Stomach (tissue), 8 donors: ENCODE measurements at regions not wholly inside any gene's neighbourhood (a gene's known extent, or its start where the extent isn't known, plus 50 kb on each side); places are given as distances from the start of the nearest gene placed in this dataset.

Experiments
- DNase-seq, 2 donors: peaks; one replicate each; pipeline versions ENCODE4 v3.0.0 to v3.0.0-alpha.2; 2013 to 2019
- H3K27ac ChIP-seq, 5 donors: fragments of 200-600 bp in 4 of 5; sonication (generic) in 4 of 5; one replicate each; pipeline ENCODE4 v1.5.1; 2013 to 2019; ENCODE audit warnings: mild to moderate bottlenecking in 1 of 5, moderate library complexity in 1 of 5
- H3K27me3 ChIP-seq, 3 donors: fragments of 200-600 bp; sonication (generic); one replicate each; pipeline ENCODE4 v1.5.1; 2017 to 2019; ENCODE audit warnings: mixed run types in 1 of 3
- H3K36me3 ChIP-seq, 4 donors: fragments of 200-600 bp; sonication (generic); 1 replicate in 3 of 4; 2 replicates in 1 of 4; pipeline ENCODE4 v1.5.1; 2016 to 2019
- H3K4me1 ChIP-seq, 4 donors: fragments of 200-600 bp; sonication (generic); one replicate each; pipeline ENCODE4 v1.5.1; 2016 to 2019
- H3K4me3 ChIP-seq, 4 donors: fragments of 200-600 bp; sonication (generic) in 3 of 4; one replicate each; pipeline ENCODE4 v1.5.1; 2016 to 2019; ENCODE audit warnings: mild to moderate bottlenecking in 1 of 4
- H3K9me3 ChIP-seq, 4 donors: fragments of 200-600 bp; sonication (generic); one replicate each; pipeline ENCODE4 v1.5.1; 2016 to 2019
- EP300 ChIP-seq: sonication (generic); formaldehyde crosslinking; IDR thresholded peaks from one replicate; pipeline ENCODE4 v1.6.1; 2017; ENCODE audit warnings: antibody characterized with exemption
- POLR2A ChIP-seq, 4 donors: fragments of 450-650 bp; IDR thresholded peaks; one replicate each; pipeline ENCODE4 v1.6.1; 2016; ENCODE audit warnings: antibody characterized with exemption in 4 of 4, control low read depth in 2 of 4, mild to moderate bottlenecking in 1 of 4, moderate library complexity in 1 of 4
- POLR2AphosphoS5 ChIP-seq, 3 donors: sonication (generic); formaldehyde crosslinking; IDR thresholded peaks; one replicate each; pipeline ENCODE4 v1.6.1; 2016; ENCODE audit warnings: antibody characterized with exemption in 3 of 3
- WGBS, 5 donors: extraction: QIAGEN DNeasy Blood & Tissue Kit in 3 of 5; methylation state at CpG; one replicate each; pipeline versions ENCODE4 v1.1.5 to v1.1.7; 2013 to 2018; 5-methylcytosine and 5-hydroxymethylcytosine counted together
- intact Hi-C: fragments of 100-400 bp; cut with DNase I; formaldehyde crosslinking; loops from one replicate; pipeline ENCODE4 v1.15.1; 2023; ENCODE audit warnings: low total_unique reads
- TF ChIP-seq, protein P1 (sequence below), 7 experiments: fragments of 450-650 bp in 4 of 7; fragments of 200-600 bp in 3 of 7; sonication (generic) in 3 of 7; IDR thresholded peaks; one replicate each; pipeline ENCODE4 v1.5.1; 2016 to 2019; ENCODE audit warnings: antibody characterized with exemption in 7 of 7, control low read depth in 2 of 7, mild to moderate bottlenecking in 1 of 7
- donor health status: healthy with polysubstance abuse.
- donor health status: Bipolar disorder and iron deficiency.
- donor health status: healthy.

DNA sequence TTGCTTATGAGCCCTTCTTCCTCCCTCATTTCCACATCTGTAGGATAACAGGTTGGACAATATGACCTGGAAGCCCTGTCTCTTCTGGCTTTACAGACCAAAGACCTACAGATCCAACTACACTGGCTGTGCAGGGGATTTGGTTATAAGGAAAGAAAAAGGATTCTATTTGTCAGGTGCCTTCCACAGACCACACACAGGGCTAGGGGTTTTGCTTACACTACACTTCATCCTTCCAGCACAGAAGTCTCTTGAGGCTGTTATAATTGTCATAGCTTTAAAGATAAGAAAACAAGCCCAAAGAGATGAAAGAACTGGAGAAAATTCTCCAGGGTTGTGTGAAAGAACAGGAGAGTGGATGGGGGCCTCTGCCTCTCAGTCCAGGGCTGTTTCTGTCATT is 302.6 kb downstream of the MYCN start:
- Histone ChIP-seq H3K36me3 (no peaks in the 10 kb centered on the region), H3K9me3 (no peaks in the 10 kb centered on the region), H3K27me3 (no peaks in the 10 kb centered on the region), H3K27ac (no peak overlapping the region), H3K4me3 (no peak overlapping the region), H3K4me1 (no peaks in the 10 kb centered on the region)
- no peak for DNase-seq
- TF ChIP-seq, protein P1, sequence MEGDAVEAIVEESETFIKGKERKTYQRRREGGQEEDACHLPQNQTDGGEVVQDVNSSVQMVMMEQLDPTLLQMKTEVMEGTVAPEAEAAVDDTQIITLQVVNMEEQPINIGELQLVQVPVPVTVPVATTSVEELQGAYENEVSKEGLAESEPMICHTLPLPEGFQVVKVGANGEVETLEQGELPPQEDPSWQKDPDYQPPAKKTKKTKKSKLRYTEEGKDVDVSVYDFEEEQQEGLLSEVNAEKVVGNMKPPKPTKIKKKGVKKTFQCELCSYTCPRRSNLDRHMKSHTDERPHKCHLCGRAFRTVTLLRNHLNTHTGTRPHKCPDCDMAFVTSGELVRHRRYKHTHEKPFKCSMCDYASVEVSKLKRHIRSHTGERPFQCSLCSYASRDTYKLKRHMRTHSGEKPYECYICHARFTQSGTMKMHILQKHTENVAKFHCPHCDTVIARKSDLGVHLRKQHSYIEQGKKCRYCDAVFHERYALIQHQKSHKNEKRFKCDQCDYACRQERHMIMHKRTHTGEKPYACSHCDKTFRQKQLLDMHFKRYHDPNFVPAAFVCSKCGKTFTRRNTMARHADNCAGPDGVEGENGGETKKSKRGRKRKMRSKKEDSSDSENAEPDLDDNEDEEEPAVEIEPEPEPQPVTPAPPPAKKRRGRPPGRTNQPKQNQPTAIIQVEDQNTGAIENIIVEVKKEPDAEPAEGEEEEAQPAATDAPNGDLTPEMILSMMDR (IDR thresholded peaks at IDR 0.05): no peak
- TF ChIP-seq POLR2AphosphoS5 (IDR thresholded peaks at IDR 0.05) (no peak), EP300 (no peak), POLR2A (IDR thresholded peaks at IDR 0.05) (no peak)
- intact Hi-C loops: no loop called here

DNA sequence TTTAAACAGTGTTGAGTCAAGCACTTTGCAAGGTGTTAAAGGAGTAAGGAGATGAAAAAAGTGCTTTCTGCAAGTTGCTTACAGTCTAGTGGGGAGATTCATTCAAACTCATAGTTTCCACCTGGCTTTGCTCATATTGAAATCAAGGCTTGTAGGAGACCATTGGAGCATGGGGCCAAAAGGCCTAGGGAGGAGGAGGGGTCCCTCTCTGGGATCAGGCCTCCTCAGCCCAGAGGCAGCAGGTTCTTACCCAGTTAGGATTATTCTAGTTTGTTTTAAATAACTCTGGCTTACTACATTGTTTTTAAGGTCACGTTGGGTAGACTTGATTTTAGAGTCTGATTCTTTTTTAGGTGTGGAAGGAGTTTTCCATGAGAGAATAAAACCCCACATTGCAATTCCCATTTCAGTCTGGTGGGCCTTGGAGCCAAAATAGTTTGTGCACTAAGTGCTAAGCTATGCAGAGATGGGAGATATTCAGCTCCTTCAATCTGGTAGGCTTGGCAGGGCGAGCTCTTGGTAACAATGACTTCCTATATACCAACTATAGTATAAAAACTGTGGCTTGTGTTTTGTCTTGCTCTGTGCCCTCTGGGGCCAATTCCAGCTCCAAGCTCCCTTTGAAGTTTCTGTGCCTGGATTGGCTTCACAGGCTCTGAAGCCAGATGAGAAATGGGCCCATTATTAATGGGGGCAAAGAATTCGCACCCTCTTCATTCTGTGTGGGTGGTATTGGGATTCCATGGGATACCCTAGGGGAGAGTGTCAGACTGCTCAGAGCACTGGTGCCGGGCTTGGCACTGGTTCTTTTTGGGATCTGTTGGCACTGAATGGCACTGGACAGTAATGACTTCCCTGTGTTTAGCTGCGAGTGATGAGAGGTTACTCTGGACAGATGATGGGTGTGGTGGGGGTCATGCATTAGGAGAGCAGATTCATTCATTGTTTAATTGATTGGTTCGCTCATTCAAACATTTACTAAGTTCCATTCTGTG is 301.1 kb downstream of the MYCN start:
- H3K36me3 ChIP-seq: no peaks in the 10 kb centered on the region
- intact Hi-C loops: no loop called here
- no peaks in the 10 kb centered on the region for H3K27me3 ChIP-seq
- no peak for TF ChIP-seq POLR2AphosphoS5 (IDR thresholded peaks at IDR 0.05)
- TF ChIP-seq POLR2A (IDR thresholded peaks at IDR 0.05): no peak
- no peak for TF ChIP-seq EP300
- TF ChIP-seq, protein P1 (IDR thresholded peaks at IDR 0.05): no peak
- H3K9me3 ChIP-seq: no peaks in the 10 kb centered on the region
- DNase-seq: no peak
- H3K27ac ChIP-seq: no peak overlapping the region
- H3K4me3 ChIP-seq: no peak overlapping the region
- 83 to 87% (median 85%) methylated on average over 5 to 6 of the region's 6 CpGs for WGBS, 5 donors
- no peaks in the 10 kb centered on the region for H3K4me1 ChIP-seq

DNA sequence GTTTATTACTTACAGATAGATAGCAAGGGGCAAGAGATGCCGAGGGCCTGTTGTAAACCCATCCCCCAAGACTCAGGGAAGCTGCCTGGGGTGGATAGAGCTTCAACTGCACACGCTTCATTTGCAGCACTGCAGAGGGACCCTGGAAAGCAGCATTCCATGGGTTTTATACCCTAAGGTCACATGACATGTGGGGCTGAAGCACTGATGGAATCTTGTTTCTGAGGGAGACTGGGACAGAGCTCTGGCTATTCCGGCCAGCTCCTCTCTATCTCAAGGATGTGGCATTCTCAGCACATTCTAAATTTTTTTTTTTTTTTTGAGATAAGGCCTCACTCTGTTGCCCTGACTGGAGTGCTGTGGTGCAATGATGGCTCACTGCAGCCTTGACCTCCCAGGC is 300.1 kb downstream of the MYCN start:
- Histone ChIP-seq H3K27me3 (no peaks in the 10 kb centered on the region), H3K9me3 (no peaks in the 10 kb centered on the region), H3K27ac (no peak overlapping the region), H3K4me3 (no peak overlapping the region), H3K36me3 (no peaks in the 10 kb centered on the region), H3K4me1 (no peaks in the 10 kb centered on the region)
- WGBS, 5 donors: 74 to 92% (median 86%) methylated on average over 3 of the region's 3 CpGs
- DNase-seq: no peak
- TF ChIP-seq EP300 (no peak), POLR2AphosphoS5 (IDR thresholded peaks at IDR 0.05) (no peak), POLR2A (IDR thresholded peaks at IDR 0.05) (no peak)
- TF ChIP-seq, protein P1 (IDR thresholded peaks at IDR 0.05): no peak
- intact Hi-C loops: no loop called here

DNA sequence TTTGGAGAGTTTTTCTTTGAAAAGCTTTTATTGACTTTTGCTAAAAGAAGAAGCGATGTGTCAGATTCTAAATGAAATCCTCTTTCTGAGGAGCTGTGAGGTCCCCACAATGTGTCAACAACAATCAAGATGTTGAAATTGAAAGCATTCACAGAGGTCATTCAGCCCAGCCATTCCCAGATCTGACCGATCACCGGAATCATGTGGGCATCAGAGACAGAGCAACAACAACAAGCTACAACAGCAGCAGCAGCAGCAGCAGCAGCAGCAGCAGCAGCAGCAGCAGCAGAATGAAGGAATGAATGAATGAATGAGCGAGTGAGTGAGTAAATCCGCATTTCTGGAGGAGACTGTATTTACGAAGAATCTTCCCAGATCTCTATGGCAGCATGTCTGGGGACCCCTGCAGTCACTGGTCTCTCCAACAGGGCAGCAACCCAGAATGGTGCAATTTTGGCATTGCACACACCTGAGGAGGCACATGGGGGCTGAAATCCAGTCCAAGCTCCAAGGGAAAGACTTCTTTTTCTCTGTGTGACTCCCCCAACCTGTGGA is 299.0 kb downstream of the MYCN start:
- intact Hi-C loops: no loop called here
- no peak for TF ChIP-seq EP300
- TF ChIP-seq POLR2AphosphoS5 (IDR thresholded peaks at IDR 0.05): no peak
- TF ChIP-seq POLR2A (IDR thresholded peaks at IDR 0.05): no peak
- TF ChIP-seq, protein P1 (IDR thresholded peaks at IDR 0.05): no peak
- Histone ChIP-seq H3K27ac (no peak overlapping the region), H3K36me3 (no peaks in the 10 kb centered on the region), H3K4me1 (no peaks in the 10 kb centered on the region), H3K9me3 (no peaks in the 10 kb centered on the region), H3K27me3 (no peaks in the 10 kb centered on the region), H3K4me3 (no peak overlapping the region)
- 85 to 92% (median 91%) methylated on average over 6 of the region's 6 CpGs for WGBS, 5 donors
- DNase-seq: no peak
